Uterus (tissue), 3 donors: ENCODE measurements at regions not wholly inside any gene's neighbourhood (a gene's known extent, or its start where the extent isn't known, plus 50 kb on each side); places are given as distances from the start of the nearest gene placed in this dataset.

Experiments
- DNase-seq, 2 donors: peaks; one replicate each; pipeline ENCODE4 v3.0.0-alpha.2; 2019 to 2020
- H3K27ac ChIP-seq, 2 donors: fragments of 200-600 bp; sonication (generic); 1 replicate in 1 of 2; 2 replicates in 1 of 2; pipeline ENCODE4 v1.5.1; 2016 to 2018
- H3K27me3 ChIP-seq, 2 donors: fragments of 200-600 bp; sonication (generic); one replicate each; pipeline ENCODE4 v1.5.1; 2018 to 2019; ENCODE audit warnings: control low read depth in 1 of 2
- H3K36me3 ChIP-seq, 2 donors: fragments of 200-600 bp; sonication (generic); one replicate each; pipeline ENCODE4 v1.5.1; 2019; ENCODE audit warnings: control low read depth in 1 of 2
- H3K4me1 ChIP-seq, 2 donors: fragments of 200-600 bp; sonication (generic); one replicate each; pipeline ENCODE4 v1.5.1; 2018 to 2019; ENCODE audit warnings: control low read depth in 1 of 2
- H3K4me3 ChIP-seq, 2 donors: fragments of 200-600 bp; sonication (generic); 1 replicate in 1 of 2; 2 replicates in 1 of 2; pipeline ENCODE4 v1.5.1; 2018 to 2019; ENCODE audit warnings: mild to moderate bottlenecking in 1 of 2
- H3K9me3 ChIP-seq, 2 donors: fragments of 200-600 bp; sonication (generic); one replicate each; pipeline ENCODE4 v1.5.1; 2019; ENCODE audit warnings: control low read depth in 1 of 2
- CTCF ChIP-seq, 4 experiments: fragments of 200-600 bp in 2 of 4; fragments of 450-650 bp in 2 of 4; sonication (generic) in 2 of 4; IDR thresholded peaks; one replicate each; pipeline ENCODE4 v1.5.1; 2016 to 2019; ENCODE audit warnings: antibody characterized with exemption in 4 of 4, mild to moderate bottlenecking in 2 of 4, moderate library complexity in 1 of 4
- POLR2A ChIP-seq, 2 donors: fragments of 450-650 bp; IDR thresholded peaks; one replicate each; pipeline ENCODE4 v1.6.1; 2016; ENCODE audit warnings: antibody characterized with exemption in 2 of 2, mild to moderate bottlenecking in 1 of 2, moderate library complexity in 1 of 2
- intact Hi-C: fragments of 100-400 bp; cut with DNase I; formaldehyde crosslinking; loops from one replicate; pipeline ENCODE4 v1.15.1; 2023; ENCODE audit warnings: low total_unique reads
- donor health status: DM: yes; HTN: yes; CAD: no.

DNA sequence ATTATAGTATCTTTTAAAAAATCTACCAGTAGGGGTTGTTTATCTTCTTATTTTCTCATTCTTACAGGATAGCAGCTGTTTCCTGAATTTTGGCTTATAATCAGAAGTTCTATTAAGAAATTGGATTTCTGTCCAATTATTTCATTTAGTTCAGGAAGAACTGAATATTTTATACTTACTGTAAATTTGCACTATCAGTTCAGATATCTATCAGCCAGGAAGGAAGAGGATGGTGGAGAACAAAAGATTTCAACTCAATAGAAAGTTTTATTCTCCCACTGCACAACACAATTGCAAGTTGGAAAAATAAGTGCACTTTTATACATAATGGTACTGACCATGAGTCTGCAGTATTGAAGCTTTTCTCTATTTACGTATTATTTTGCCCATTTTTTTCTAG, 400.9 kb downstream of the PLOD2 start:
- H3K36me3 ChIP-seq = no peaks in the 10 kb centered on the region
- no peak for DNase-seq
- intact Hi-C loops = no loop called here
- no peaks in the 10 kb centered on the region for H3K27me3 ChIP-seq
- TF ChIP-seq CTCF (IDR thresholded peaks at IDR 0.05) = no peak
- TF ChIP-seq POLR2A (IDR thresholded peaks at IDR 0.05) = no peak
- H3K27ac ChIP-seq = no peak overlapping the region
- H3K4me1 ChIP-seq = no peaks in the 10 kb centered on the region
- no peak overlapping the region for H3K4me3 ChIP-seq
- H3K9me3 ChIP-seq = no peaks in the 10 kb centered on the region

- TF ChIP-seq POLR2A (IDR thresholded peaks at IDR 0.05) (no peak), CTCF (IDR thresholded peaks at IDR 0.05) (no peak)
- intact Hi-C loops = no loop called here
Observed at GRCh38 chr3:145767909-145768308, 393.1 kb downstream of the PLOD2 start.

DNA sequence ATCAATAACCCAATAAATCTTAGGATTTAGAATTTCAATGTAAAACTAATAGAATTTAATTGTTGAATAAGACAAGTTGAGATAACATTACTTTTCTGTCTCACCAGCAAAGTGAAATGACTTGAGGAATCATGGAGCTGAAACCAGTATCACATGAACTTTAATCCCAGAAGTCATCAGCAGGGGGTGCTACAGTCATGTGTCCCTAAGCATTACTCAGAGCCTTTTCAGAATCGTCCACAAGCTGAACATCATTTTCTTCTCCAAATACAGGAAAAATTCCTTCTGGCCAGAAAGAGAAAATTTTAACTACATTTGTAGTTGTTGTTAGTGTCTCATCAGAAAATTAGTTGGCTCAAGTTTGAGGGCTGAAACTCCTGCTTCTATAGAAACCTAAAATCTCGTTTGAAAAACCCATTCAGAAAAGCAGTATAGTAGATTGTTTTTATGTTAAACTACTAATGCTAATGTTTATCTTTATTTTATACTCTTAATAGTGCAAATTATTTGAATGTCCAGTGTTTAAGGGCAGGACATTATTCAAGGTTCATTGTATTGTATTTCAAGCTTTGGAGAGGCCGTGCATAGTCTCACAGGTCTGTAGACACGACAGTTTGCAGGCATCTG, 384.1 kb downstream of the PLOD2 start:
- Histone ChIP-seq H3K4me3 (no peak overlapping the region), H3K27ac (no peak overlapping the region), H3K36me3 (no peaks in the 10 kb centered on the region), H3K4me1 (no peaks in the 10 kb centered on the region), H3K27me3 (no peaks in the 10 kb centered on the region), H3K9me3 (no peaks in the 10 kb centered on the region)
- no peak for DNase-seq
- TF ChIP-seq POLR2A (IDR thresholded peaks at IDR 0.05) (no peak), CTCF (IDR thresholded peaks at IDR 0.05) (no peak)
- intact Hi-C loops = no loop called here

More at GRCh38 chr3:145767909-145768308, 393.1 kb downstream of the PLOD2 start:
- DNase-seq = no peak
- Histone ChIP-seq H3K4me3 (no peak overlapping the region), H3K9me3 (no peaks in the 10 kb centered on the region), H3K27ac (no peak overlapping the region), H3K4me1 (no peaks in the 10 kb centered on the region), H3K27me3 (no peaks in the 10 kb centered on the region), H3K36me3 (no peaks in the 10 kb centered on the region)

DNA sequence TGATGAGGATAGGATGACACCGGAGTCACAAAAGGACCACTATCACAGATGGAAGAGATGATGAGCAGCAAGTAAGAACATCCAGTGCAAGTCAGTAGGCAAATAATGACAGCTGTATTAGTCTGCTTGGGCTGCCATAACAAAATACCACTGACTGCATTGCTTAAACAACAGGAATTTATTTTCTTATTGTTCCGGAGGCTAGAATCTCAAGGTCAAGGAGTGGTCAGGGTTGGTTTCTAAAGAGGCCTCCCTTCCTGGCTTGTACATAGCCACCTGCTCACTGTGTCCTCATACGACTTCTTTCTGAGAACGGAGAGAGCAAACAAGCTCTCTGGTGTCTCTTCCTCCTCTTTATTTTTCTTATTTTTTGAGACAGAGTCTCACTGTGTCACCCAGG, 380.7 kb downstream of the PLOD2 start:
- Histone ChIP-seq H3K4me3 (no peak overlapping the region), H3K36me3 (no peaks in the 10 kb centered on the region), H3K27ac (no peak overlapping the region), H3K9me3 (no peaks in the 10 kb centered on the region), H3K4me1 (no peaks in the 10 kb centered on the region), H3K27me3 (no peaks in the 10 kb centered on the region)
- TF ChIP-seq POLR2A (IDR thresholded peaks at IDR 0.05) (no peak), CTCF (IDR thresholded peaks at IDR 0.05) (no peak)
- DNase-seq = no peak
- intact Hi-C loops = no loop called here

DNA sequence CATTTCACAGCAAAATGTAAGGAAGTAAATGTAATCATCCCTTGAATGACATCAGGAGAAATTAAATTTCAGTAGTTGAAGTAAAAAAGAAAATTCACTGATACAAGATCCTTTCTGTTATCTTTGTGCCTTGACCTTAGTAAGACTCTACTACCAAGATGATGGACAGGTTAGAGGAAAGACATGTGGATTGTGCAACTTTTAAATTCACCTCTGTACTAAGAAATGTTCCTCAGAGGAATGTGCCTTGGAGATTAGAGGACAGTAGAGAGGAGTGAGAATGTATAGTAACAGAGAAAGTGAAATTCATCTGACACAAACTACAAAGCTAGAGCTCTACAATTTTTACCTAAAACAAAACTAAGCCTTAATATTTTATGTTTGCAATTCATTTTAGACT, 375.3 kb downstream of the PLOD2 start:
- DNase-seq = no peak
- H3K4me1 ChIP-seq = no peaks in the 10 kb centered on the region
- intact Hi-C loops = no loop called here
- H3K27ac ChIP-seq = no peak overlapping the region
- H3K36me3 ChIP-seq = no peaks in the 10 kb centered on the region
- H3K27me3 ChIP-seq = no peaks in the 10 kb centered on the region
- no peak for TF ChIP-seq CTCF (IDR thresholded peaks at IDR 0.05)
- TF ChIP-seq POLR2A (IDR thresholded peaks at IDR 0.05) = no peak
- no peaks in the 10 kb centered on the region for H3K9me3 ChIP-seq
- H3K4me3 ChIP-seq = no peak overlapping the region
